Endothelial cell (in vitro differentiated cells): ENCODE measurements at regions not wholly inside any gene's neighbourhood (a gene's known extent, or its start where the extent isn't known, plus 50 kb on each side); places are given as distances from the start of the nearest gene placed in this dataset.

Experiments
- DNase-seq: peaks from one replicate; pipeline ENCODE4 v3.0.0; 2021; ENCODE audit warnings: low spot score
- H3K27ac Mint-ChIP-seq: one replicate; pipeline ENCODE4 v1.8.0; 2021; ENCODE audit warnings: mixed read lengths, inconsistent platforms; ENCODE audit not compliant: unreplicated experiment
- H3K27me3 Mint-ChIP-seq: one replicate; pipeline ENCODE4 v1.8.0; 2021; ENCODE audit warnings: mild to moderate bottlenecking, moderate library complexity, mixed read lengths, inconsistent platforms; ENCODE audit not compliant: unreplicated experiment
- H3K36me3 Mint-ChIP-seq: one replicate; pipeline ENCODE4 v1.8.0; 2021; ENCODE audit warnings: mild to moderate bottlenecking, low read depth, mixed read lengths, inconsistent platforms; ENCODE audit not compliant: unreplicated experiment
- H3K4me1 Mint-ChIP-seq: one replicate; pipeline ENCODE4 v1.8.0; 2021; ENCODE audit warnings: mild to moderate bottlenecking, mixed read lengths, inconsistent platforms; ENCODE audit not compliant: unreplicated experiment
- H3K4me3 Mint-ChIP-seq: one replicate; pipeline ENCODE4 v1.8.0; 2021; ENCODE audit warnings: mild to moderate bottlenecking, mixed read lengths, inconsistent platforms; ENCODE audit not compliant: unreplicated experiment
- H3K9me3 Mint-ChIP-seq: one replicate; pipeline ENCODE4 v1.8.0; 2021; ENCODE audit warnings: mixed read lengths, inconsistent platforms; ENCODE audit not compliant: unreplicated experiment
- CTCF ChIP-seq: fragments of 200-600 bp; sonication (generic); IDR thresholded peaks from one replicate; pipeline ENCODE4 v1.5.0; 2021; ENCODE audit warnings: antibody characterized with exemption; ENCODE audit not compliant: unreplicated experiment

GRCh38 chr7:133180717-133181116 is 72.2 kb upstream of the EXOC4 start:
- H3K36me3 Mint-ChIP-seq: no peaks in the 10 kb centered on the region
- DNase-seq: no peak
- no peaks in the 10 kb centered on the region for H3K27me3 Mint-ChIP-seq
- no peaks in the 10 kb centered on the region for H3K4me1 Mint-ChIP-seq
- no peaks in the 10 kb centered on the region for H3K9me3 Mint-ChIP-seq
- no peak for TF ChIP-seq CTCF
- H3K4me3 Mint-ChIP-seq: no peak overlapping the region
- H3K27ac Mint-ChIP-seq: no peak overlapping the region

GRCh38 chr7:133183042-133183794 is 69.7 kb upstream of the EXOC4 start:
- no peak overlapping the region for H3K4me3 Mint-ChIP-seq
- H3K27ac Mint-ChIP-seq: no peak overlapping the region
- H3K9me3 Mint-ChIP-seq: no peaks in the 10 kb centered on the region
- no peaks in the 10 kb centered on the region for H3K27me3 Mint-ChIP-seq
- H3K4me1 Mint-ChIP-seq: no peaks in the 10 kb centered on the region
- no peak for TF ChIP-seq CTCF
- DNase-seq: no peak
- H3K36me3 Mint-ChIP-seq: no peaks in the 10 kb centered on the region

GRCh38 chr7:133183969-133184368 is 68.9 kb upstream of the EXOC4 start:
- H3K4me3 Mint-ChIP-seq: no peak overlapping the region
- H3K4me1 Mint-ChIP-seq: no peaks in the 10 kb centered on the region
- TF ChIP-seq CTCF: no peak

GRCh38 chr7:133185512-133185911 is 67.4 kb upstream of the EXOC4 start:
- TF ChIP-seq CTCF: no peak
- Mint-ChIP-seq H3K27me3 (no peaks in the 10 kb centered on the region), H3K4me3 (no peak overlapping the region), H3K4me1 (no peaks in the 10 kb centered on the region), H3K9me3 (no peaks in the 10 kb centered on the region), H3K36me3 (no peaks in the 10 kb centered on the region), H3K27ac (no peak overlapping the region)
- DNase-seq: no peak

More at GRCh38 chr7:133183969-133184368, 68.9 kb upstream of the EXOC4 start:
- Mint-ChIP-seq H3K27ac (no peak overlapping the region), H3K9me3 (no peaks in the 10 kb centered on the region), H3K36me3 (no peaks in the 10 kb centered on the region), H3K27me3 (no peaks in the 10 kb centered on the region)
- no peak for DNase-seq

- Mint-ChIP-seq H3K27ac (no peak overlapping the region), H3K36me3 (no peaks in the 10 kb centered on the region), H3K4me1 (no peaks in the 10 kb centered on the region), H3K27me3 (no peaks in the 10 kb centered on the region), H3K9me3 (no peaks in the 10 kb centered on the region), H3K4me3 (no peak overlapping the region)
- TF ChIP-seq CTCF: no peak
- DNase-seq: no peak
Measured at GRCh38 chr7:133186060-133186459, 66.8 kb upstream of the EXOC4 start.
